Neural crest cell (in vitro differentiated cells): ENCODE measurements at regions not wholly inside any gene's neighbourhood (a gene's known extent, or its start where the extent isn't known, plus 50 kb on each side); places are given as distances from the start of the nearest gene placed in this dataset.

Experiments
- DNase-seq: peaks from one replicate; pipeline ENCODE4 v3.0.0; 2021; ENCODE audit warnings: low read depth, mixed read lengths, low spot score
- H3K27ac Mint-ChIP-seq: one replicate; pipeline ENCODE4 v1.8.0; 2021; ENCODE audit warnings: mild to moderate bottlenecking, mixed read lengths; ENCODE audit not compliant: unreplicated experiment
- H3K27me3 Mint-ChIP-seq: 2 replicates; pipeline ENCODE4 v1.8.0; 2021; ENCODE audit warnings: low read depth, mild to moderate bottlenecking, mixed read lengths
- H3K36me3 Mint-ChIP-seq: 2 replicates; pipeline ENCODE4 v1.8.0; 2021; ENCODE audit warnings: low read depth, mild to moderate bottlenecking, mixed read lengths
- H3K4me1 Mint-ChIP-seq: 2 replicates; pipeline ENCODE4 v1.8.0; 2021; ENCODE audit warnings: mixed read lengths
- H3K4me3 Mint-ChIP-seq: one replicate; pipeline ENCODE4 v1.8.0; 2021; ENCODE audit warnings: mild to moderate bottlenecking, mixed read lengths
- H3K9me3 Mint-ChIP-seq: 2 replicates; pipeline ENCODE4 v1.8.0; 2021; ENCODE audit warnings: mixed read lengths
- TF ChIP-seq, protein P1 (sequence below): fragments of 200-600 bp; sonication (generic); conservative IDR thresholded peaks from 2 replicates; pipeline ENCODE4 v1.5.0; 2021; ENCODE audit warnings: antibody characterized with exemption, mild to moderate bottlenecking

GRCh38 chr15:35705030-35705883, 159.3 kb upstream of the DPH6 start:
- H3K4me3 Mint-ChIP-seq, result no peak overlapping the region
- H3K4me1 Mint-ChIP-seq, result peaks cover 20% of the 10 kb centered on the region
- H3K9me3 Mint-ChIP-seq, result peaks cover 3% of the 10 kb centered on the region
- no peak for DNase-seq
- no peaks in the 10 kb centered on the region for H3K36me3 Mint-ChIP-seq
- TF ChIP-seq, protein P1, sequence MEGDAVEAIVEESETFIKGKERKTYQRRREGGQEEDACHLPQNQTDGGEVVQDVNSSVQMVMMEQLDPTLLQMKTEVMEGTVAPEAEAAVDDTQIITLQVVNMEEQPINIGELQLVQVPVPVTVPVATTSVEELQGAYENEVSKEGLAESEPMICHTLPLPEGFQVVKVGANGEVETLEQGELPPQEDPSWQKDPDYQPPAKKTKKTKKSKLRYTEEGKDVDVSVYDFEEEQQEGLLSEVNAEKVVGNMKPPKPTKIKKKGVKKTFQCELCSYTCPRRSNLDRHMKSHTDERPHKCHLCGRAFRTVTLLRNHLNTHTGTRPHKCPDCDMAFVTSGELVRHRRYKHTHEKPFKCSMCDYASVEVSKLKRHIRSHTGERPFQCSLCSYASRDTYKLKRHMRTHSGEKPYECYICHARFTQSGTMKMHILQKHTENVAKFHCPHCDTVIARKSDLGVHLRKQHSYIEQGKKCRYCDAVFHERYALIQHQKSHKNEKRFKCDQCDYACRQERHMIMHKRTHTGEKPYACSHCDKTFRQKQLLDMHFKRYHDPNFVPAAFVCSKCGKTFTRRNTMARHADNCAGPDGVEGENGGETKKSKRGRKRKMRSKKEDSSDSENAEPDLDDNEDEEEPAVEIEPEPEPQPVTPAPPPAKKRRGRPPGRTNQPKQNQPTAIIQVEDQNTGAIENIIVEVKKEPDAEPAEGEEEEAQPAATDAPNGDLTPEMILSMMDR, result no peak
- no peak overlapping the region for H3K27ac Mint-ChIP-seq
- no peaks in the 10 kb centered on the region for H3K27me3 Mint-ChIP-seq

- no peaks in the 10 kb centered on the region for H3K27me3 Mint-ChIP-seq
- H3K27ac Mint-ChIP-seq, result no peak overlapping the region
- no peak overlapping the region for H3K4me3 Mint-ChIP-seq
- H3K36me3 Mint-ChIP-seq, result no peaks in the 10 kb centered on the region
- TF ChIP-seq, protein P1, result no peak
- no peak for DNase-seq
- peaks cover 2% of the 10 kb centered on the region for H3K9me3 Mint-ChIP-seq
- peaks cover 20% of the 10 kb centered on the region for H3K4me1 Mint-ChIP-seq
Observed at GRCh38 chr15:35705884-35706585, 160.1 kb upstream of the DPH6 start.

DNA sequence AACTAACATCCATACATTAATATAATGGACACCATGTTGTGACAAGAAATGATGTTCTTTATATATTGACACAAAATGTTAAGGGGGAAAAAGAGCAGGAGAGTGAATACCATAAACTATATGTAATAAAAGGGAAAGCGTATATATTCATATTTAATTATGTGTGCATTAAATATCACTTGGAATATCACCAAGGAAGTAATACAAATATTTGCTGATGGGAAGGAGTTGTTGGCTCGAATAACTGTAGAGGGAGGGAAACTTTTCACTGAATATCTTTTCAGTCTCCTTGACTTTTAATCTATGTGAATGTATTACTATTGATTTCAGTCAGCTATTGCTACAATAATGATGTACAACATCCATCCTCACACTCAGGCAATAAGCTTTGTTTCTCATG, 167.0 kb upstream of the DPH6 start:
- TF ChIP-seq, protein P1, result no peak
- no peaks in the 10 kb centered on the region for H3K4me1 Mint-ChIP-seq
- H3K27ac Mint-ChIP-seq, result no peak overlapping the region
- no peaks in the 10 kb centered on the region for H3K27me3 Mint-ChIP-seq
- no peak for DNase-seq
- H3K36me3 Mint-ChIP-seq, result no peaks in the 10 kb centered on the region
- H3K9me3 Mint-ChIP-seq, result peaks cover 6% of the 10 kb centered on the region
- no peak overlapping the region for H3K4me3 Mint-ChIP-seq

GRCh38 chr15:35713733-35714132, 167.8 kb upstream of the DPH6 start:
- H3K36me3 Mint-ChIP-seq, result no peaks in the 10 kb centered on the region
- H3K9me3 Mint-ChIP-seq, result peaks cover 6% of the 10 kb centered on the region
- H3K4me1 Mint-ChIP-seq, result no peaks in the 10 kb centered on the region
- H3K27ac Mint-ChIP-seq, result no peak overlapping the region
- DNase-seq, result no peak
- TF ChIP-seq, protein P1, result no peak
- H3K27me3 Mint-ChIP-seq, result no peaks in the 10 kb centered on the region
- no peak overlapping the region for H3K4me3 Mint-ChIP-seq

GRCh38 chr15:35717721-35718120, 171.8 kb upstream of the DPH6 start:
- peaks cover 3% of the 10 kb centered on the region for H3K9me3 Mint-ChIP-seq
- no peaks in the 10 kb centered on the region for H3K4me1 Mint-ChIP-seq
- H3K36me3 Mint-ChIP-seq, result no peaks in the 10 kb centered on the region
- no peaks in the 10 kb centered on the region for H3K27me3 Mint-ChIP-seq
- no peak for DNase-seq
- H3K4me3 Mint-ChIP-seq, result no peak overlapping the region
- TF ChIP-seq, protein P1, result no peak
- H3K27ac Mint-ChIP-seq, result no peak overlapping the region
